ENCODE measurements at regions not wholly inside any gene's neighbourhood (a gene's known extent, or its start where the extent isn't known, plus 50 kb on each side); places are given as distances from the start of the nearest gene placed in this dataset.
"Not testable (repeated sequence)": the region's sequence is repeated elsewhere in the genome, so short reads cannot be mapped to it uniquely, and the experiment has no call there.

GRCh38 chr17:72565006-72565405 lies 444.2 kb downstream of the SOX9 start:
- DNase-seq = no peak

GRCh38 chr17:72565758-72566157 lies 444.9 kb downstream of the SOX9 start:
- no peak for DNase-seq

DNA sequence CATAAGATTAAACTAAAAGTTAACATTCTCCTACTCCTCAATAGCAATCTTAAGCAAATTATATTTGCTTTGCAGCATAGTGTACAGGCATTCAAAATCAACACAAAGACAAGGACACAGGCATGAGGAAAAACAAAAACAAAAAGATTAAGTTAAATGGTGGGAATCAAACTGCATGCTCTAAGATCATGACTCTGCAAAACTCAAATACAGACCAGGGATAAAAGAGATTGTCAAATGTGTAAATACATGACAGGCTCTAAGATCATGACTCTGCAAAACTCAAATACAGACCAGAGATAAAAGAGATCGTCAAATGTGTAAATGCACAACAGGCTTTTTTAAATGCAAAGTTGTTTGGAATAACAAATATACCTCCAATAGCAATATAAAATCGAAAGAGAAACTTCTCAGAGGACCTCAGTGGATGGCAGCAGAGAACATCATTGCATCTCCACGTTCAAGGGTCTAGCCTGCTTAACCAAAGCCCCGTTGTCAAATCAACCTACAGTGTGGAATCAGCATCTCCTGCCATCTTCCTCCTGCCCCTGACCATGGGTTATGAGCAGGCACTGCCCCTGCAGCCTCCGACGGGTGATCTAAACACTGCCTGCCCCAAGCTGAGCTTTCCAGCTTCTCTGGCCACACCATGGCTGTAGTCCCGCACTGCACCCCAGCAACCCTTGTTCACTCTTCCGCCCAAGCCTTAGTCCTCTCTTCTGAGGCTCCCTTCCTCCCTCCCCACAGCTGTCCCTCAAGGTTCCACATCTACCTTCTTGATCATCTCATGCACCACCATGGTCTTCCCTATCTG lies 446.1 kb downstream of the SOX9 start:
- DNase-seq = no peak

DNA sequence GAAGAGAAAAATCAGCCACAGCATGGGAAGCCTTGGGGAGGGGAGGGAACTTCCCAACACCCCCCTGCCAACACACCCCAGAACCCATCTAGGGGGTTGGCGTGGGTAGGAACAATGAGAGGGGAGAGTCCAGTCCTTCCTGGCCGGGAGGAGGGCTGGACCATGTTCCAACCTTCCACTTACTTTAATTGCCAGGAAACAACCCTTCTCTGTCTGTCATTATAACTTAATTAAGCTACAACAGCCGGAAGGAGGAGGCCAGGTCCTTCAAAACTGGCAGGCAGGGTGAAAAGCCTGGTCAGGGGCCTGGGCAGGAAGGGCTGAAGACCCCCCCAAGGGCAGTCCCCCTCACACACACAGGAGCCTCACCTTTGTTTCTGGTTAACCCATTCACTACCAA lies 447.0 kb downstream of the SOX9 start:
- DNase-seq = peak in 1 of 58 donors; percentile 12

- no peak for DNase-seq
Observed at GRCh38 chr17:72569148-72569946, 448.5 kb downstream of the SOX9 start.

DNA sequence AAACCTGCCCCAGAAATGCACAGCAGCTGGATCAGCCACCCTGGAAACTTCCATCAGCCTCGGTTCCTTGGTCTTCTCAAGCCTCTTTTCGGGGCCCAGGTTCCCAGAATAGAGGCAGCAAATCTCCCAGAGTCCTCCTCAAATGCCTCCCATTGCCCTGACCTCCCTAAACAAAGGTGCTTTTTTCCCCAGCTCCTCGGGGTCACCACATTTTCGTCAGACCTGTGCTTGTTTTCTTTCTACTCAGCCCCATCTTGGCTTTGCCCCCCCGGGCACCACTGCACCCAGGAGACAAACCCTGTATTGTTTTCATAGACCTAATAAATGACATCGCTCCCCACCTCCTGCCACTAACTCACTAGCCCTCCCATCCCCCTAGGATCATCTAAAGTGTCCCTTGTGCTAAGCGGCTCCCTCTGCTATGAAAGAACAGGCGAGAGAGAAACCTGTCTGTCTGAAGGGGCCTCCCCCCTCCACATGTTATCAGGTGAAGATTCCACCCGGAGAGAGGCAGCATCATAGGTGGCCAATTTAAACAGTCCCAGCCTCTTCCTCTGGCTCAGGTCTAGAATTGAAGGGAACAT lies 451.1 kb downstream of the SOX9 start:
- DNase-seq = no peak

DNA sequence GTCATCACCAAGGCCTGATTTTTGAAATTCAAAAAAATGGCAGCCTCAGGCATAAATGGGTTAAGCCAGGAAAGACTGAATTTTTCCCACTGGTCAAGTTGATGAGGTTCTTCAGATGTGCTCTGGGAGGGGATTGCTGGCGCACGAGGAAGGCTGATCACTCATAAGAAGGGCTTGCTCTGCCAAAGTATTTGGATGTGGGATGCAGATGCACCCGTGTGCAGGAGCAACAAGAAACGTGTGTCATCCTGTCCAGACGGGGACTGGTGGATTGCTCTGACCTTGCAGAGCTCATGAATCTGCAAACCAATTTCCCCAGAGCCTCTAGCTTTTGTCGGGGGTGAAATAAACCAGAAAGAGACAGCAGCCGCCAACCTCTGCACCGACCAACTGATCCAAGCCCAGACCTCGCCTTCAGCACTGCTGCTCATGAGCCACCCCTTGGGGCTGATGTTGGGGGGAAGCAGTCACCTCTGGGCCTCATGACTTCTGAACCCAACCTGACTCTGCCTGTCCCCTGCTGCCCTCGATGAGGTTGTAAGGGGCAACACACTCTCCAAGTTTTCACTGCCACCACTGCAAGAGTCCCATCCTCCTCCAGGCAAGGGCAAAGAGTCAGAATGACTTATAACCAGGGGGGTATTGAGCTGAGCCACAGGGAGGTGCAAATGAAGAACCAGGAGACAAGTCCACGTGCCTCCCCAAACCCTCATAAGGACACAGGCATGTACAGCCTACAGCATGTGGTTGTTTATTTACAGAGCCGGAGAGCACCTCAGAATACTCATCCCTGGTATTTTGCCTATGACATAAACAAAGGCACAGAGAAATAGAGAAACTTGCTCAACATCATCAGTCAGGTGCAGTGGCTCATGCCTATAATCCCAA lies 452.0 kb downstream of the SOX9 start:
- no peak for DNase-seq

DNA sequence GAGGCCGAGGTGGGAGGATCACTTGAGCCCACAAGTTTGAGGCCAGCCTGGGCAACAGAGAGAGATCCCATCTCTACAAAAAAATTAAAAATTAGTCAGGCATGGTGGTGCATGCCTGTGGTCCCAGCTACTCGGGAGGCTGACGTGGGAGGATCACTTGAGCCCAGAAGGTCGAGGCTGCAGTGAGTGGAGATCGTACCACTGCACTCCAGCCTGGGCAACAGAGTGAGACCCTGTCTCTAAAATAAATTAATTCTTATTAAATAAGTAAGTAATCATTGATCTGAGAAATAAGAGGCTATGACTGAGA lies 452.6 kb downstream of the SOX9 start:
- not testable (repeated sequence) for DNase-seq

GRCh38 chr17:72574675-72575510 lies 454.1 kb downstream of the SOX9 start:
- no peak for DNase-seq

GRCh38 chr17:72575542-72576233 lies 454.9 kb downstream of the SOX9 start:
- DNase-seq = peak in 2 of 58 donors; percentile 26 to 32

- DNase-seq = peak in 43 of 58 donors; percentile 14 to 79 (median 46)
Observed at GRCh38 chr17:72576289-72576759, 455.5 kb downstream of the SOX9 start.

GRCh38 chr17:72578817-72579470 lies 458.1 kb downstream of the SOX9 start:
- DNase-seq = peak in 16 of 58 donors; percentile 10 to 57 (median 35)

DNA sequence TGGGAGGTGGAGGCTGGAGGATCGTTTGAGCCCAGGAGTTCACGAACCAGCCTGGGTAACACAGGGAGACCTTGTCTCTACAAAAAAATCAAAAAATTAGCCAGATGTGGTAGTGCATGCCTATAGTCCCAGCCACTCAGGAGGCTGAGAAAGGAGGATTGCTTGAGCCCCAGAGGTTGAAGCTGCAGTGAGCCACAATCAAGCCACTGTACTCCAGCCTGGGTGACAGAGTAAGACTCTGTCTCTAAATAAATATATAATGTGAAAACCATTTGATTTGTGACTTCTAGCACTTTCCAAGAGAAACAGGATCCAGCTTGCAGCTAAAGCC lies 459.1 kb downstream of the SOX9 start:
- no peak for DNase-seq

- peak in 6 of 58 donors; percentile 16 to 54 (median 24) for DNase-seq
Observed at GRCh38 chr17:72580321-72581127, 459.7 kb downstream of the SOX9 start.

- DNase-seq = no peak
Observed at GRCh38 chr17:72587156-72587555, 466.3 kb downstream of the SOX9 start.

- no peak for DNase-seq
Observed at GRCh38 chr17:72587773-72588511, 467.1 kb downstream of the SOX9 start.

DNA sequence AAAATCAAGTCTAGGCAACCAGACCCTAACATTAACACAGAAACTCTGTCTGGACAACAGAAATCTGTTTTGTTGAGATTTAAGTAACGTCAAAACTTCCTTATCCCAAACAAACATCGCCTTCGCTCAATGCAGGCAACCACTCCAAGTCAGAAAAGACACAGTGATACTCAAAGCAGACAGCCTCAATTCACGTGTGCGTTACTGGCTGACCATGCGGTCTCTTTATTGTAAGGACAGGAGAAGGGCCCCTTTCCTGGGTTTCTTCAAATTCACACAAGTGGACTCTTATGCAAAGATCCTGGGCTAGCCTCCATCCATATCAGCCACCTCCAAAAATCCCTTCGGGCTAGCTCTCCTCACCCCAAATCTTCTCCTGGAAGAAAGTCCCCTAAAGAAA lies 467.7 kb downstream of the SOX9 start:
- no peak for DNase-seq
